ENCODE measurements at regions not wholly inside any gene's neighbourhood (a gene's known extent, or its start where the extent isn't known, plus 50 kb on each side); places are given as distances from the start of the nearest gene placed in this dataset.

GRCh38 chr7:1366801-1367405 lies 92.4 kb downstream of the MICALL2 start:
- in situ Hi-C loops (cut with HindIII; ENCODE audit: low pct_ligation_motif_present, low pct_unique_long_range_greater_than_20kb, low sequenced_read_pairs), result no loop called here

GRCh38 chr7:1367501-1368183 lies 91.6 kb downstream of the MICALL2 start:
- in situ Hi-C loops (cut with HindIII; ENCODE audit: low pct_ligation_motif_present, low pct_unique_long_range_greater_than_20kb, low sequenced_read_pairs), result no loop called here
- no peak for DNase-seq

More at GRCh38 chr7:1366801-1367405, 92.4 kb downstream of the MICALL2 start:
- no peak for DNase-seq

- DNase-seq, result no peak
- in situ Hi-C loops (cut with HindIII; ENCODE audit: low pct_ligation_motif_present, low pct_unique_long_range_greater_than_20kb, low sequenced_read_pairs), result no loop called here
Measured at GRCh38 chr7:1368184-1368681, 91.0 kb downstream of the MICALL2 start.

- DNase-seq, result peak; percentile 33
- in situ Hi-C loops (cut with HindIII; ENCODE audit: low pct_ligation_motif_present, low pct_unique_long_range_greater_than_20kb, low sequenced_read_pairs), result no loop called here
Measured at GRCh38 chr7:1368682-1369571, 90.3 kb downstream of the MICALL2 start.

GRCh38 chr7:1369916-1370657 lies 89.2 kb downstream of the MICALL2 start:
- in situ Hi-C loops (cut with HindIII; ENCODE audit: low pct_ligation_motif_present, low pct_unique_long_range_greater_than_20kb, low sequenced_read_pairs), result no loop called here
- no peak for DNase-seq

GRCh38 chr7:1370738-1371137 lies 88.5 kb downstream of the MICALL2 start:
- DNase-seq, result no peak
- in situ Hi-C loops (cut with HindIII; ENCODE audit: low pct_ligation_motif_present, low pct_unique_long_range_greater_than_20kb, low sequenced_read_pairs), result no loop called here

GRCh38 chr7:1372063-1372462 lies 87.2 kb downstream of the MICALL2 start:
- in situ Hi-C loops (cut with HindIII; ENCODE audit: low pct_ligation_motif_present, low pct_unique_long_range_greater_than_20kb, low sequenced_read_pairs), result no loop called here
- no peak for DNase-seq

GRCh38 chr7:1372671-1373379 lies 86.4 kb downstream of the MICALL2 start:
- in situ Hi-C loops (cut with HindIII; ENCODE audit: low pct_ligation_motif_present, low pct_unique_long_range_greater_than_20kb, low sequenced_read_pairs), result no loop called here
- no peak for DNase-seq

GRCh38 chr7:1377111-1377909 lies 82.0 kb downstream of the MICALL2 start:
- DNase-seq, result no peak

GRCh38 chr7:1378610-1379601 lies 80.4 kb downstream of the MICALL2 start:
- in situ Hi-C loops (cut with HindIII; ENCODE audit: low pct_ligation_motif_present, low pct_unique_long_range_greater_than_20kb, low sequenced_read_pairs), result no loop called here
- no peak for DNase-seq

More at GRCh38 chr7:1377111-1377909, 82.0 kb downstream of the MICALL2 start:
- in situ Hi-C loops (cut with HindIII; ENCODE audit: low pct_ligation_motif_present, low pct_unique_long_range_greater_than_20kb, low sequenced_read_pairs), result no loop called here

- in situ Hi-C loops (cut with HindIII; ENCODE audit: low pct_ligation_motif_present, low pct_unique_long_range_greater_than_20kb, low sequenced_read_pairs), result no loop called here
- DNase-seq, result no peak
Measured at GRCh38 chr7:1380231-1380815, 78.9 kb downstream of the MICALL2 start.

GRCh38 chr7:1380821-1381580 lies 78.3 kb downstream of the MICALL2 start:
- in situ Hi-C loops (cut with HindIII; ENCODE audit: low pct_ligation_motif_present, low pct_unique_long_range_greater_than_20kb, low sequenced_read_pairs), result no loop called here

GRCh38 chr7:1382553-1383397 lies 76.5 kb downstream of the MICALL2 start:
- in situ Hi-C loops (cut with HindIII; ENCODE audit: low pct_ligation_motif_present, low pct_unique_long_range_greater_than_20kb, low sequenced_read_pairs), result no loop called here
- no peak for DNase-seq

More at GRCh38 chr7:1380821-1381580, 78.3 kb downstream of the MICALL2 start:
- DNase-seq, result no peak

- in situ Hi-C loops (cut with HindIII; ENCODE audit: low pct_ligation_motif_present, low pct_unique_long_range_greater_than_20kb, low sequenced_read_pairs), result no loop called here
- DNase-seq, result no peak
Measured at GRCh38 chr7:1383398-1384112, 75.7 kb downstream of the MICALL2 start.
